Small intestine (tissue), 7 donors: ENCODE measurements at regions not wholly inside any gene's neighbourhood (a gene's known extent, or its start where the extent isn't known, plus 50 kb on each side); places are given as distances from the start of the nearest gene placed in this dataset.

Experiments
- DNase-seq, 2 donors: peaks; one replicate each; pipeline versions ENCODE4 v3.0.0 to v3.0.0-alpha.2; 2013
- FAIRE-seq: peaks from 2 replicates; lab custom pipeline; 2012; peaks lifted over from hg19 to GRCh38; lab: Jason Lieb, UNC
- H3K27ac ChIP-seq, 3 donors: one replicate each; pipeline ENCODE4 v1.5.1; 2013; ENCODE audit warnings: low read length in 2 of 3, mild to moderate bottlenecking in 2 of 3, control low read depth in 1 of 3, inconsistent platforms in 1 of 3, low read depth in 1 of 3, moderate library complexity in 1 of 3
- H3K27me3 ChIP-seq, 3 donors: one replicate each; pipeline ENCODE4 v1.6.1; 2013; ENCODE audit warnings: low read length in 3 of 3, inconsistent platforms in 1 of 3; ENCODE audit not compliant: control insufficient read depth in 3 of 3, insufficient read depth in 3 of 3
- H3K36me3 ChIP-seq, 3 donors: one replicate each; pipeline ENCODE4 v1.6.1; 2013; ENCODE audit warnings: low read length in 3 of 3, inconsistent platforms in 1 of 3, low read depth in 1 of 3, mild to moderate bottlenecking in 1 of 3, moderate library complexity in 1 of 3; ENCODE audit not compliant: control insufficient read depth in 3 of 3, insufficient read depth in 2 of 3
- H3K4me1 ChIP-seq, 3 donors: one replicate each; pipeline ENCODE4 v1.6.1; 2013; ENCODE audit warnings: low read length in 2 of 3, inconsistent platforms in 1 of 3, low read depth in 1 of 3, mild to moderate bottlenecking in 1 of 3, moderate library complexity in 1 of 3; ENCODE audit not compliant: control insufficient read depth in 3 of 3, insufficient read depth in 2 of 3
- H3K4me3 ChIP-seq, 3 donors: one replicate each; pipeline ENCODE4 v1.5.1; 2013; ENCODE audit warnings: low read length in 3 of 3, control low read depth in 1 of 3, inconsistent platforms in 1 of 3, low read depth in 1 of 3, mild to moderate bottlenecking in 1 of 3, moderate library complexity in 1 of 3
- H3K9me3 ChIP-seq, 2 donors: one replicate each; pipeline ENCODE4 v1.6.1; 2013; ENCODE audit warnings: low read depth in 1 of 2, low read length in 1 of 2; ENCODE audit not compliant: control insufficient read depth in 2 of 2, insufficient read depth in 1 of 2
- WGBS, 3 donors: extraction: QIAGEN DNeasy Blood & Tissue Kit; methylation state at CpG; one replicate each; pipeline ENCODE4 v1.1.7; 2013; 5-methylcytosine and 5-hydroxymethylcytosine counted together
- donor health status: healthy with polysubstance abuse.
- donor health status: control.
- donor health status: control.
- donor health status: Bipolar disorder and iron deficiency.
- donor health status: healthy.

- DNase-seq (no peak), FAIRE-seq (no peak)
- Histone ChIP-seq H3K27me3 (no peaks in the 10 kb centered on the region), H3K36me3 (no peaks in the 10 kb centered on the region), H3K9me3 (peaks cover 0 to 3% of the 10 kb centered on the region in 2 donors), H3K4me1 (no peaks in the 10 kb centered on the region), H3K27ac (no peak overlapping the region), H3K4me3 (no peak overlapping the region)
- WGBS, 3 donors: 75 to 77% (median 76%) methylated on average over 9 of the region's 9 CpGs
These were observed 191.6 kb upstream of the TMEM132C start for GRCh38 chr12:128075332-128075731.

- Histone ChIP-seq H3K27ac (no peak overlapping the region), H3K4me3 (no peak overlapping the region), H3K36me3 (no peaks in the 10 kb centered on the region), H3K4me1 (no peaks in the 10 kb centered on the region), H3K27me3 (no peaks in the 10 kb centered on the region), H3K9me3 (peaks cover 0 to 3% of the 10 kb centered on the region in 2 donors)
- WGBS, 3 donors: 67 to 81% (median 75%) methylated on average over 4 of the region's 4 CpGs
- FAIRE-seq (no peak), DNase-seq (no peak)
These were observed 190.8 kb upstream of the TMEM132C start for GRCh38 chr12:128076188-128076587.

DNA sequence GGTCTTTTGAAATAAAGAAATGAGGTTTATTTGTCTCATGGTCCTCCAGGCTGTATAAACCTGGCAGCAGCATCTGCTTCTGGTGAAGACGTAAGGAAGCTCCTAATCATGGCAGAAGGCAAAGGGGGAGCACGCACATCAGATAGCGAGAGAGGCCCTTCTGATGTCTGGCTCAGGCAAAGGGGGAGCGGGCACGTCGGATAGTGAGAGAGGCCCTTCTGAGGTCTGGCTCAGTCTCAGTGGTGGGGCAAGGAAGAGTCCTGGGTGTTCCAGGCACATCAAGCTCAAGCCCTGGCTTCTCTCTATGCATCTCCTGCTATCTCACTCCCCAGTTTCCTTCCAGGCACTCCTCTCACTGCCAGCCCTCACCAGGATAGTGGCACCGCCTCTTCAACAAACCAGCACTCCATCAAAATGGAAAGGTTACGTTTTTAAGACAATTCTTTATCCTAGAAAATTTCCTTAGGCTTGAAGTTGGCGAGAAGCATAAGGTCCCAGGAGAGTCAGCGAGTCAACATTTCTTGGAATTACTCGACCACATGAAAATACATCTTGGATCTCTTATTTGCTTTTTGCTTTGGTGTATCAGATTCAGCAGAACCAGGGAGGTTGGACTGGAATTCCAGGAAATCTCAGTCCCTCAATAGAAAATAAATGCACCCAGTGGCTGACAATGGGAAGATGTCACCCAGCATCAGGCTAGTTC lies 189.6 kb upstream of the TMEM132C start:
- DNase-seq (no peak), FAIRE-seq (no peak)
- no peaks in the 10 kb centered on the region for H3K27me3 ChIP-seq
- no peaks in the 10 kb centered on the region for H3K36me3 ChIP-seq
- no peak overlapping the region for H3K27ac ChIP-seq
- H3K9me3 ChIP-seq: peaks cover 0 to 3% of the 10 kb centered on the region in 2 donors
- WGBS, 3 donors: 78 to 87% (median 79%) methylated on average over 11 of the region's 11 CpGs
- no peak overlapping the region for H3K4me3 ChIP-seq
- H3K4me1 ChIP-seq: no peaks in the 10 kb centered on the region

GRCh38 chr12:128077917-128078298 lies 189.1 kb upstream of the TMEM132C start:
- Histone ChIP-seq H3K4me3 (no peak overlapping the region), H3K4me1 (no peaks in the 10 kb centered on the region), H3K27me3 (no peaks in the 10 kb centered on the region), H3K36me3 (no peaks in the 10 kb centered on the region), H3K27ac (no peak overlapping the region), H3K9me3 (peaks cover 0 to 3% of the 10 kb centered on the region in 2 donors)
- DNase-seq (no peak), FAIRE-seq (no peak)
- WGBS, 3 donors: 87 to 91% (median 89%) methylated on average over 8 of the region's 8 CpGs

GRCh38 chr12:128078301-128078971 lies 188.5 kb upstream of the TMEM132C start:
- H3K27ac ChIP-seq: no peak overlapping the region
- no peak for FAIRE-seq
- no peak for DNase-seq
- H3K36me3 ChIP-seq: no peaks in the 10 kb centered on the region
- H3K27me3 ChIP-seq: no peaks in the 10 kb centered on the region
- 53 to 68% (median 60%) methylated on average over 10 of the region's 10 CpGs for WGBS, 3 donors
- H3K4me1 ChIP-seq: no peaks in the 10 kb centered on the region
- H3K4me3 ChIP-seq: no peak overlapping the region
- peaks cover 0 to 3% of the 10 kb centered on the region in 2 donors for H3K9me3 ChIP-seq

DNA sequence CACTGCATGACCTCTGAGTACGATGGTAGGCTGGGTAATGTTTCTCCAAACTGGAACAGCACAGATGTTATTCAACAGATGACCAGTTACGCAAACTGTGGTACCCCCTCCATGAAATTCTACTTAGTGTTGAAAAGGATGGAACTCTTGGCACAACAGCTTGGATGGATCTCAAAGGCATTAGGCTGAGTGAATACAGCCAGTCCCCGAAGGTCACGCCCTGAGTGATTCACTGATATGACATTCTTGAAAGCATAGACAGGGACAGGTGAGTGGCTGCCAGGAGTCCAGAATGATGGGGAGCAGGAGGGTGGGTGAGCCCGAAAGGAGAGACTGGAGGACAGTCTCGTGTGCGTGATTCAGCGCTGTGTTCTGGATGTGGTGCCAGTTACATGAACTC lies 187.5 kb upstream of the TMEM132C start:
- Histone ChIP-seq H3K9me3 (peaks cover 0 to 3% of the 10 kb centered on the region in 2 donors), H3K4me3 (no peak overlapping the region), H3K27ac (no peak overlapping the region), H3K4me1 (no peaks in the 10 kb centered on the region), H3K27me3 (no peaks in the 10 kb centered on the region), H3K36me3 (no peaks in the 10 kb centered on the region)
- DNase-seq (no peak), FAIRE-seq (no peak)
- 79 to 92% (median 80%) methylated on average over 8 of the region's 8 CpGs for WGBS, 3 donors

- no peak overlapping the region for H3K4me3 ChIP-seq
- 75 to 86% (median 76%) methylated on average over 7 of the region's 7 CpGs for WGBS, 3 donors
- H3K27me3 ChIP-seq: no peaks in the 10 kb centered on the region
- H3K9me3 ChIP-seq: no peaks in the 10 kb centered on the region
- no peaks in the 10 kb centered on the region for H3K4me1 ChIP-seq
- FAIRE-seq (no peak), DNase-seq (no peak)
- no peaks in the 10 kb centered on the region for H3K36me3 ChIP-seq
- no peak overlapping the region for H3K27ac ChIP-seq
These were observed 183.7 kb upstream of the TMEM132C start for GRCh38 chr12:128083132-128083729.

- no peak overlapping the region for H3K4me3 ChIP-seq
- FAIRE-seq (no peak), DNase-seq (no peak)
- H3K36me3 ChIP-seq: no peaks in the 10 kb centered on the region
- peaks cover 0 to 6% (median 0%) of the 10 kb centered on the region in 3 donors for H3K27me3 ChIP-seq
- no peaks in the 10 kb centered on the region for H3K9me3 ChIP-seq
- no peaks in the 10 kb centered on the region for H3K4me1 ChIP-seq
- no peak overlapping the region for H3K27ac ChIP-seq
These were observed 178.0 kb upstream of the TMEM132C start for GRCh38 chr12:128088926-128089325.
